HEK293T (cell line): ENCODE measurements at regions not wholly inside any gene's neighbourhood (a gene's known extent, or its start where the extent isn't known, plus 50 kb on each side); places are given as distances from the start of the nearest gene placed in this dataset.

ENCODE experiments used
- FOXK2 ChIP-seq: fragments of 450-650 bp; IDR thresholded peaks from 2 replicates; pipeline ENCODE4 v1.6.1; 2016; ENCODE audit warnings: mild to moderate bottlenecking
- L3MBTL2 ChIP-seq: fragments of 450-650 bp; conservative IDR thresholded peaks from 2 replicates; pipeline ENCODE4 v1.6.1; 2016; ENCODE audit warnings: mild to moderate bottlenecking
- NFRKB ChIP-seq: fragments of 450-650 bp; IDR thresholded peaks from 2 replicates; pipeline ENCODE4 v1.6.1; 2016; ENCODE audit warnings: mild to moderate bottlenecking, moderate library complexity
- SUZ12 ChIP-seq: fragments of 450-650 bp; IDR thresholded peaks from 2 replicates; pipeline ENCODE4 v1.6.1; 2016; ENCODE audit warnings: mild to moderate bottlenecking
- ZNF384 ChIP-seq: fragments of 450-650 bp; IDR thresholded peaks from 2 replicates; pipeline ENCODE4 v1.6.1; 2016

DNA sequence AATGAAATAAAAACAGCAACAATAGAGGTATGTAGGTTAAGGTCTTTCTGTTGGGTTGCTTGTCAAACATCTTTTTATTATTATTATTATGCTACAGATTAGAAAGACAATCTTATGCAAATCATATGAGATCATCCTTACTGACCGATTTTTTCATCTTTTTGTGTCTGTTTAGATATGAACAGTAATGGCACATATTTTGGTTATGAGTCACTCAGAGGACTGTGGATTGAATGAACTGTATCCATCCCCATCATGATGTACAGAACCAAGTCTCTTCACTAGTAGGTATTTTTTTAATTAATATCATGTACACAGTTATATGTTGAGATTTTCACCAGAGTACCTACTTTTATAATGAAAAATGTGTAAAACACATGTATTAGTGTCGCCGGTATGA lies 159.1 kb downstream of the CHRM3 start:
- TF ChIP-seq L3MBTL2 (no peak), NFRKB (no peak), FOXK2 (no peak), ZNF384 (no peak), SUZ12 (no peak)
